ENCODE measurements at regions not wholly inside any gene's neighbourhood (a gene's known extent, or its start where the extent isn't known, plus 50 kb on each side); places are given as distances from the start of the nearest gene placed in this dataset.

DNA sequence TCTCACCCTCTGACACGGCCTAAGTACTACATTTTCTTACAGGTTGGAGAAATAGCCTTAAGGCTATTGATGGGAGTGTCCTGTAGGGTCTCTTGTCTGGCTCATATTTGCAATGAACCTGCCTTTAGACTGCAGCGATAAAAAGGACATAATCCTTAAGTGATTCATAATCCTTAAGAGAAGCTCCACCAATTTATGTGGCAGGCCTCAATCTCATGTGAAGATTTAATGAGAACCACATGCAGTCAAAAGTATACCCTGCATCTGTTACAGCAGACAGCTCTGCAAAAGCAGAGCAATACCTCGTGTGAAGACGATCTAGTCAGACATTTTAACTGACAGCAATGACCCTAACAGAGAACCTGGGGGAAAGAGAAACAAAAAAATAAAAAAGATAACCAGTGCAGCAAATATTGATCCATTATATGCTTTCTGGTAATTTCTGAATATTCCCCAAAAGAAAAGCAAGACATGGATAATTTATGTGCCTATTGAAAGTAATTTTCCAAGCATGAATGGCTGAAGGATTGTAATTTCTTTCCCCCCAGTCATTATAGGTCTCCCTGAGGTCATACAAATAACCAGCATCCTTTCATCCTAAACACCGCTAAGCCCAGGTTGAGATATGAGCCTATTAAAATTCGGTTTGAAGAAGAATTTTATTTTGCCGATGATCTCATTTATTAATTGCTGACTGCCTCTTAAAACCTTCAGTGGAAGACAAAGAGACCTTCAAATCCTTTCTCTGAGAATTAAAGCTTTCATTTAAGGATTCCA is 321.8 kb upstream of the NBEA start:
- TF ChIP-seq POLR2A (IDR thresholded peaks at IDR 0.05): no peak
- TF ChIP-seq, protein P1, sequence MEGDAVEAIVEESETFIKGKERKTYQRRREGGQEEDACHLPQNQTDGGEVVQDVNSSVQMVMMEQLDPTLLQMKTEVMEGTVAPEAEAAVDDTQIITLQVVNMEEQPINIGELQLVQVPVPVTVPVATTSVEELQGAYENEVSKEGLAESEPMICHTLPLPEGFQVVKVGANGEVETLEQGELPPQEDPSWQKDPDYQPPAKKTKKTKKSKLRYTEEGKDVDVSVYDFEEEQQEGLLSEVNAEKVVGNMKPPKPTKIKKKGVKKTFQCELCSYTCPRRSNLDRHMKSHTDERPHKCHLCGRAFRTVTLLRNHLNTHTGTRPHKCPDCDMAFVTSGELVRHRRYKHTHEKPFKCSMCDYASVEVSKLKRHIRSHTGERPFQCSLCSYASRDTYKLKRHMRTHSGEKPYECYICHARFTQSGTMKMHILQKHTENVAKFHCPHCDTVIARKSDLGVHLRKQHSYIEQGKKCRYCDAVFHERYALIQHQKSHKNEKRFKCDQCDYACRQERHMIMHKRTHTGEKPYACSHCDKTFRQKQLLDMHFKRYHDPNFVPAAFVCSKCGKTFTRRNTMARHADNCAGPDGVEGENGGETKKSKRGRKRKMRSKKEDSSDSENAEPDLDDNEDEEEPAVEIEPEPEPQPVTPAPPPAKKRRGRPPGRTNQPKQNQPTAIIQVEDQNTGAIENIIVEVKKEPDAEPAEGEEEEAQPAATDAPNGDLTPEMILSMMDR (IDR thresholded peaks at IDR 0.05): no peak

Measured in vagina (tissue), 2 donors.